Activated CD4-positive, alpha-beta T cell treated with anti-CD3 and anti-CD28 coated beads, Interleukin-2, Interleukin-6, amounts not matched to agents 100 ng/mL and 50 ng/mL, durations not matched to agents 16 hours and 8 hours (primary cell): ENCODE measurements at regions not wholly inside any gene's neighbourhood (a gene's known extent, or its start where the extent isn't known, plus 50 kb on each side); places are given as distances from the start of the nearest gene placed in this dataset.
A peak's percentile ranks its signal among the peaks of the same experiment; 100 is the strongest.

ENCODE experiments used
- DNase-seq: peaks from one replicate; pipeline ENCODE4 v3.0.0-alpha.2; 2020

GRCh38 chr4:14752341-14753046 lies 249.8 kb upstream of the CPEB2 start:
- DNase-seq = no peak

- no peak for DNase-seq
These were observed 235.1 kb upstream of the CPEB2 start for GRCh38 chr4:14767142-14767541.

GRCh38 chr4:14768449-14768848 lies 233.8 kb upstream of the CPEB2 start:
- no peak for DNase-seq

- no peak for DNase-seq
These were observed 232.3 kb upstream of the CPEB2 start for GRCh38 chr4:14769993-14770392.

GRCh38 chr4:14771094-14771493 lies 231.2 kb upstream of the CPEB2 start:
- no peak for DNase-seq

- DNase-seq = no peak
These were observed 230.6 kb upstream of the CPEB2 start for GRCh38 chr4:14771504-14772175.

DNA sequence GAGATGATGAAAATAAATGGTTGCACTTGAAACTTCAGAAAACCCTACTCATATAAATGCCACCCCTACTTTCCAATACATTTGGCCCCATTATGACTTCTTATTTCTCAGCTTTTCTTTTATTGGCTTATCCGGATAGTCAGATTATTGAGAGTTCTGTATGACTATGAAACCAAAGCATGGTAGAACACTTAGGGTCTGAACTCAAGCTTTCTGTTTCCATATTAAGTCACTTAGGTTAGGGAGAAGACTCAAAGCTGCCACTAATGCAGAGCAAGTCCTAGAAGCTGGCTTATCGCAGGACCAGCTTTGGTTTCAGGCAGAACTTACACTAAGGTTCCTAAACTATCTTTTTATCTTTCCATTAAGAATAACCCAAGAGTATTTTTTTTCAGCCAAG lies 229.9 kb upstream of the CPEB2 start:
- peak; percentile 18 for DNase-seq

DNA sequence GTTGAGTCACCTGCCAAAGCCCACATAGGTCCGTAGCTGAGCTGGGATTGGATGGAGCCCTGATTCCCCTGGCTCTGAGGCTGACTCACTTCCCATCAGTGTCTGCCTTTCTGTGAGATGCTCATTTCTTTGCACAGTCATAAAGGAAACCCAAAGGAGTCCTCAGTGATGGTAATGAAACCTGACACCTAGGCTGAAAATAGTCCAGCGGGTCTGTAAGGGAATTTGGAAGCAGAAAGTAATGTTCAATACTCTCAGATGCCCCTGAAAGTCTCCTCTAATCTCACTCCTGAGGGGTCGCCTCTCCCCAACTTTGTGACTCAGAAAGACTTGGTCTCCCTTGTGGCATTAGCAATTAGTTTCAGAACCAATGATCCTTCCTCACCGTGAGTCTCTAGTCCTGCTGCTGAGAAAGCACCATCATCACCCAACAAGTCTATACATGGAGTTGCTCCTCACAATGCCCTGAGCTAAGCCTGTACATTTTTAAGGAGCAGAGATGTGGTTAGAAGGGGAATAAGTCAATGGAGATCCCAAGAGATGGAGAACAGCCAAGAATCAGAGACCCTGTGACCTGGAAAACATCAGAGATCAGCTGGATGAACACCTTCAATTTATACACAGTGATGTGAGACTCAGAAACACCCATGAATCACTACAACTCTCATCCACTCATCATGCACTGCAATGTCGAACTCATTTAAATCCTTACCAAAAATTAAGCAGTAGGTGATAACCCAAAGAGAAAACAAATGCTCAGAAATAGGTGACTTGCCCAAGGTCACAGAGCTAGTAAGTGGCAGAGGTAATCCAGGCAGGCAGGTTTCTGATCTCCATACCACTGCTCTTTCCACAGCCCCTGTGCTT lies 219.0 kb upstream of the CPEB2 start:
- peak; percentile 84 for DNase-seq

DNA sequence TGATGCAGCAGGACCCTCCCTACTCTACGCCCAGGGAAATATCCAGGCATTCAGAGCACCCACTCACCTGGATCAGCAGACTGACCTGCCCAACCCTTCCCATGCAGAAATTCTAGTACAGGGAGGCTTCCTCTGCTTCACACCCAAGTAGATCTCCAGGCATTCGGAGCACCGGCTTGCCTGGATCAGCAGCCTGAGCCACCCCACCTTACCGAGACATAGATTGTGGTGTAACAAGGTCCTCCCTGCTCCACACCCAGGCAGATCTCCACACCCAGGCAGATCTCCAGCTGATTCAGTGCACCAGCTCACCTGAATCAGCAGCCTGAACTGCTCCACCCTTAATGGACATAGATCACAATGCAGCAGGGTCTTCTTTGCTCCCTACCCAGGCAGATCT lies 215.1 kb upstream of the CPEB2 start:
- no peak for DNase-seq

DNA sequence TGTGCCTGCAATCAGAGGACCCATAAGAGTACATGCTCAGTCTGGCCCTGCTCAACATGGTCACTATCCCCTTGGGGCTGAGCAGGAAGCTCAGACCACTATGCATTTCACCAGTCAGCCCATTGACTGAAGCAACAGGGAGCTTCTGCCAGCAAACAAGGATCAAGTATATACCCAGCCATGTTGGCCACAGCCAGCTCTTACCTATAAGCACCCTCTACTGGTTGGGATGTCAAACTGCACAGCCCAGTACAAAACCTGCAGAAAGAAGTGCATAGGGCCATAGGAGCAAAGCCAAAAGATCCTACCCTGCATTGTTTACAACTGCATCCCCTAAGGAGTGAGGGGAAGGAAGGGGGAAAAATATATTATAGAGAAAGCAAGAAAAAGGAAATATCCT lies 214.4 kb upstream of the CPEB2 start:
- DNase-seq = peak; percentile 38

DNA sequence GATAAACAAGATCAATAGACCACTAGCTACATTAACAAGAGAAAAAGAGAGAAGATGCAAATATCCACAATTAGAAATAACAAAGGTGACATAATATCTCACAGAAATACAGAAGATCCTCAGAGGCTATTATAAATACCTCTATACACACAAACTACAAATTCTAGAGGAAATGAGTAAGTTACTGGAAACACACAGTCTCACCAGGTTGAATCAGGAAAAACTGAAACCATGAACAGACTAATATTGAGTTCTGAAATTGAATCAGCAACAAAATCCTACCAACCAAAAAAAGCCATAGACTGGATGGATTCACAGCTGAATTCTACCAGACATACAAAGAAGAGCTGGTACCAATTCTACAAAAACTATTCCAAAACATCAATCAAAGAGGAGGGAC lies 211.8 kb upstream of the CPEB2 start:
- peak; percentile 68 for DNase-seq

DNA sequence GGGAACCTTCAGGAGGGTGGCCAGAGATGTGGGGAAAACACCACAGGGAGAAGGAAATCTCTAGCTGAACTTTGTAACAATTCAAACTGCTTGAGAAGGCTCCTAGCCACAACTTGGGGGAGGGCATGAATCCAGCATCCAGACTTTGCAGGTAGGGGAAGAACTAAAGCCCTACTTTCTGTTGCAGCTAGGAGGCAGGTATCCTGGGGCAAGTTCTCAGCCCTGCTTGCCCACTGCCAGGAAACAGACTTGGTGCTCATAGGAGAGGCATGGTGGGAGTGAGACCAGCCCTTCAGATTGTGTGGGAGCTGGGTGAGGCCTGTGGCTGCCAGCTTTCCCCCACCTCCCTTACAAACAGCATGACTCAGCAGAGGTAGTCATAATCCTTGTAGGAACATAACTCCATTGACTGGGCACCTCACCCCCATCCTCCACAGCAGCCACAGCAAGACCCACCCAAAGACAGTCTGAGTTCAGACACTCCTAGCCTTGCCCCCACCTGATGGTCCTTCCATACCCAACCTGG lies 209.5 kb upstream of the CPEB2 start:
- DNase-seq = no peak

DNA sequence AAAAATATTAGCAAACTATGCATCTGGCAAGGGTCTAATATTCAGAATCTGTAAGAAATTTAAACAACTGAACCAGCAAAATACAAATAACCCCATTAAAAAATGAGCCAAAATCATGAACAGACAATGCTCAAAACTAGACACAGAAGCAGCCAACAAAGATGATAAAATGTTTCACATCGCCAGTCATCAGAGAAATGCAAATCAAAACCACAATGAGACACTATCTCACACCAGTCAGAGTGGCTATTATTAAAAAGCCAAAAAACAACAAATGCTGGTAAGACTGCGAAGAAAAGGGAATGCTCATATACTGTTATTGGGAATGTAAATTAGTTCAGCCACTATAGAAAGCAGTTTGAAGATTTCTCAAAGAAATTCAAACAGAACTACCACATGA lies 201.3 kb upstream of the CPEB2 start:
- DNase-seq = no peak

DNA sequence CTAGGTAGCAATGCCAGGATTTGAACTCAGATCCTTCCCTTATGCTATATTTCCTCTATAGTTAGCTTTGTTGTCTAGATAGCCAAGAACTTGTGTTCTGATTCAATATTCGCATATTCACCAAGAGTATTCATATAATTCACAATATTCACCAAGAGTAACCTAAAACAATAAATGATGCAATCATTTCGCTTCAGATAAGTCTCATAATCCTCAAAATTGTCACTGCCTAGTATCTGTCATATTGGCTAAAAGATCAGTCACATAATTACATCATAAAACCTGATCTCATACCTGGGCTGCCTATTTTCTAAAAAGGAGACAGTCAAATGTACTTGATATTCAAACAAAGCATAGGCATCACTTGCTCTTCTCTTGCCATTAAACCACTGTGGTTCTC lies 199.7 kb upstream of the CPEB2 start:
- no peak for DNase-seq

GRCh38 chr4:14807856-14808255 lies 194.4 kb upstream of the CPEB2 start:
- no peak for DNase-seq

- DNase-seq = no peak
These were observed 193.1 kb upstream of the CPEB2 start for GRCh38 chr4:14809203-14809602.

GRCh38 chr4:14810121-14810520 lies 192.2 kb upstream of the CPEB2 start:
- no peak for DNase-seq

DNA sequence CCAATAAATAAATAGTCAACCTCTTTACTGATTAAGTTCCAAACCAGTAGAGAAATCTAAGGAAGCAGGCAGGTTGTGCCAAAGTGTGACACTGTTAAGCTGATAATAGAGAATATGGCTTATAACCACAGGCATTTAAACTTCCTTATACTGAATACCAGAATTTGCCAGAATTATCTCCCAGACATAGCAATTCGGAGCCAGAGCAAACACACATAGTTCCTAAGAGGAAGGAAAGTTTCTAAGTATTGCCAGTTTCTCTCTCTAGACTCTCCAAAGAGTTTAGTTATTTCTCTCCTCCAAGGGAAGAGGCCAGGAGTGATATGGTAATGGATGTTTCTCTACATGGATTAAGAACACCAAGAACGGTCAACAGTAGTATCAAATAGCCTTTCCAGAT lies 191.7 kb upstream of the CPEB2 start:
- DNase-seq = no peak

- no peak for DNase-seq
These were observed 190.2 kb upstream of the CPEB2 start for GRCh38 chr4:14812101-14812500.

DNA sequence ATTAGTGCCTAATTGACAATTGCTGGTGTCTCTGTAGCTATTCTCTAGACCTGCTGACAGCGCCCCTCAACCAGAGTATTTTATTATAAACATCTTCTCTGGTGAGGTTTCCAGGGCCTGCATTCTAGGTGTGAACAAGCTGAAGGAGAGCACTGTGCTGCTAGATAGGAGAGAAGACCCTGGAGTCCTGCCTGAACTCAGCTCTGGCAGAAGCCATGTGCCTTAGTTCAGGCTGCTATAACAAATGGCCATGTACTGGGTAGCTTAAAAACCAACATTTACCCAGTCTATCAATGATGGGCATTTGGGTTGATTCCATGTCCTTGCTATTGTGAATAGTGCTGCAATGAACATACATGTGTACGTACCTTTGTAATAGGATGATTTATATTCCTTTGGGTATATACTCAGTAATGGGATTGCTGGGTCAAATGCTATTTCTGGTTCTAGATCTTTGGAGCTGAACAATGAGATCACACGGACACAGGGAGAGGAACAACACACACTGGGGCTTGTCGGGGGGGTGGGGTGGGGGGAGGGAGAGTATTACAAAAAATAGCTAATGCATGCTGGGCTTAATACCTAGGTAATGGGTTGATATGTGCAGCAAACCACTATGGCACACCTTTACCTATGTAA lies 185.5 kb upstream of the CPEB2 start:
- no peak for DNase-seq

DNA sequence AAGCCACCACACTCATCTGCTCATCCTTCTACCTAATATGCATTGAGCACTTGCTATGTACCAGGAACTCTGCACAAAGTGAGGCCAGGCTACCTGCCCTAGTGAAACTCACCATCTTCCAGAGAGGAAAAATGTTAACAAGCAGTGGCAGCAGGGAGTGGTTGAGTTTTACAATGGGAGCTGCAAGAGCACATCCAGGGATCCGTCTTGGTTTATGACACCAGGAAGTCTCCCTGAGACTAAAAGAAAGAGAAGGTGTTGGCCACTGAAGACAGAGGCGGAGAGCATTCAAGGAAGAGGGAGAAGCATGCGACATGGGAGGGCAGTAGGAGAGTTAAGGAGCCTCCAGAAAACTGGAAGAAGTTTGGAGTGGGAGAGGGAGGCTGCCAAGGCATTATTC lies 178.1 kb upstream of the CPEB2 start:
- no peak for DNase-seq

DNA sequence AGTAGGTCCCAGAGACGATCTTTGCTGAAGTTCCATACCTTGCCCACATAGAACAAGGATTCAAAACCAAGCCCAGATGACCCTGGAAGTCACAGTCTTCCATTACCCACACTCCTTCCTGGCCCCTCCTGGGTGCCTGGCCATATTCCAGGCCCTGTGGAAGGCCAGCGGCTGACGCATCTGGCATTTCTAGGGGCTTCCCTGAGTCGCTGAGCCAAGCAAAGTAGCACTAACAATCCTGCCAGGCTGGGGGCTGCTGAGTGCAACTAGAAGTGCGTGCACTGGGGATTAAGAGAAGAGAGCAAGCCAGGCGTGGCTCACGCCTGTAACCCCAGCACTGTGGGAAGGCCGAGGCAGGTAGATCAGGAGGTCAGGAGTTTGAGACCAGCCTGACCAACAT lies 175.2 kb upstream of the CPEB2 start:
- DNase-seq = no peak

- DNase-seq = no peak
These were observed 172.5 kb upstream of the CPEB2 start for GRCh38 chr4:14829795-14830194.
